Activated CD8-positive, alpha-beta memory T cell treated with anti-CD3 and anti-CD28 coated beads, Interleukin-2, amount 50 U/mL, for 24 hours (primary cell): ENCODE measurements at regions not wholly inside any gene's neighbourhood (a gene's known extent, or its start where the extent isn't known, plus 50 kb on each side); places are given as distances from the start of the nearest gene placed in this dataset.

Experiments
- DNase-seq: peaks from one replicate; pipeline ENCODE4 v3.0.0-alpha.2; 2020; ENCODE audit errors: extremely low read depth

- no peak for DNase-seq
These were observed 546.7 kb downstream of the EPHA4 start for GRCh38 chr2:221025398-221025797.

- no peak for DNase-seq
These were observed 537.9 kb downstream of the EPHA4 start for GRCh38 chr2:221034026-221034701.

- DNase-seq = no peak
These were observed 537.1 kb downstream of the EPHA4 start for GRCh38 chr2:221034973-221035372.

- DNase-seq = no peak
These were observed 529.2 kb downstream of the EPHA4 start for GRCh38 chr2:221042926-221043325.

- DNase-seq = no peak
These were observed 527.3 kb downstream of the EPHA4 start for GRCh38 chr2:221044781-221045180.

GRCh38 chr2:221050020-221050795, 521.9 kb downstream of the EPHA4 start:
- no peak for DNase-seq

- DNase-seq = no peak
These were observed 520.9 kb downstream of the EPHA4 start for GRCh38 chr2:221051162-221051561.

GRCh38 chr2:221060376-221060775, 511.7 kb downstream of the EPHA4 start:
- DNase-seq = no peak

- DNase-seq = no peak
These were observed 508.5 kb downstream of the EPHA4 start for GRCh38 chr2:221063568-221063967.

GRCh38 chr2:221064058-221064854, 507.8 kb downstream of the EPHA4 start:
- no peak for DNase-seq

- DNase-seq = no peak
These were observed 507.2 kb downstream of the EPHA4 start for GRCh38 chr2:221064880-221065279.

GRCh38 chr2:221068123-221068522, 504.0 kb downstream of the EPHA4 start:
- no peak for DNase-seq

GRCh38 chr2:221070106-221070505, 502.0 kb downstream of the EPHA4 start:
- no peak for DNase-seq

- DNase-seq = no peak
These were observed 498.6 kb downstream of the EPHA4 start for GRCh38 chr2:221073326-221074049.

GRCh38 chr2:221074238-221074637, 497.9 kb downstream of the EPHA4 start:
- no peak for DNase-seq

- no peak for DNase-seq
These were observed 496.9 kb downstream of the EPHA4 start for GRCh38 chr2:221075203-221075602.

GRCh38 chr2:221077251-221077650, 494.9 kb downstream of the EPHA4 start:
- DNase-seq = no peak

- DNase-seq = no peak
These were observed 494.3 kb downstream of the EPHA4 start for GRCh38 chr2:221077799-221078198.

GRCh38 chr2:221085341-221085900, 486.7 kb downstream of the EPHA4 start:
- no peak for DNase-seq

GRCh38 chr2:221085936-221086335, 486.2 kb downstream of the EPHA4 start:
- no peak for DNase-seq

- DNase-seq = no peak
These were observed 484.3 kb downstream of the EPHA4 start for GRCh38 chr2:221087779-221088178.

- DNase-seq = no peak
These were observed 483.6 kb downstream of the EPHA4 start for GRCh38 chr2:221088506-221088905.
